ENCODE measurements at regions not wholly inside any gene's neighbourhood (a gene's known extent, or its start where the extent isn't known, plus 50 kb on each side); places are given as distances from the start of the nearest gene placed in this dataset.
"Not testable (repeated sequence)": the region's sequence is repeated elsewhere in the genome, so short reads cannot be mapped to it uniquely, and the experiment has no call there.

GRCh38 chrY:7687086-7687485 lies 775.5 kb upstream of the AMELY start:
- intact Hi-C loops (cut with DNase I) = no loop called here
- DNase-seq = no peak

DNA sequence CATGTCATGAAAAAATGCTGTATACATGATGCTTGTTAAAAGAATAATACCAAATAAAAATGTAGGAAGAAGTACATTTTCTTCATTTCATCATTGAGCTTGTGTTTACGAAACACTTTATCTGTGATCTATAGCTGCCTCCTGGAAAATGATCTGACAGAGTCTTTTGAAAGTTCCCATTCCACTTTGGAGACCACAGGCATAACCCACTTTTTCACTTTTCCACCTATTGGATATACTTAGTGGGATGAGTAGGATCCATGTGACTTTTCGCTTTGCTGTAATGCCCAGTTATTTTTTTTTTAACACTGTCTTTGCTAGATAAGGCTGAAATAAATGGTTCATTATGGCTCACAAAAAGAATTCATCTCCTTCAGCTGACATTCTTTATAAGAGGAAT lies 773.0 kb upstream of the AMELY start:
- no peak for DNase-seq
- intact Hi-C loops (cut with DNase I) = no loop called here

GRCh38 chrY:7682386-7682785 lies 770.8 kb upstream of the AMELY start:
- no peak for DNase-seq
- intact Hi-C loops (cut with DNase I) = no loop called here

GRCh38 chrY:7681426-7681825 lies 769.9 kb upstream of the AMELY start:
- intact Hi-C loops (cut with DNase I) = no loop called here
- no peak for DNase-seq

DNA sequence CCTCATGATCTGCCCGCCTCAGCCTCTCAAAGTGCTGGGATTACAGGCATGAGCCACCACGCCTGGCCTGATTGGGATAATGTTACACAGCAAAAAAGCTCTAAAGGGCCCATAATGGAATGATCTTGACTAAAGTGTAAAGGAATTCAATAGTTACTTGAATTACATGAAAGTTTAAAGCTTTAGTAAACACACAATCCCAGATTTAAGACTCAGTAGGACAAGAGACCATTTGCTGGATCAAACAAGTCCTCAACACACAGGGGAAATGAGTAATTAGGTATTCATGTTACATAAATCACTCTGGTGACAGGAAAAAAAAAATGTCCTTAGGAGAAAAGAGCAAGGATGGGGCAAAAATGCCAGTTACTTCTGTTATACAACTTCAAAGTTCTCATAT lies 762.9 kb upstream of the AMELY start:
- intact Hi-C loops (cut with DNase I) = no loop called here
- DNase-seq = no peak

DNA sequence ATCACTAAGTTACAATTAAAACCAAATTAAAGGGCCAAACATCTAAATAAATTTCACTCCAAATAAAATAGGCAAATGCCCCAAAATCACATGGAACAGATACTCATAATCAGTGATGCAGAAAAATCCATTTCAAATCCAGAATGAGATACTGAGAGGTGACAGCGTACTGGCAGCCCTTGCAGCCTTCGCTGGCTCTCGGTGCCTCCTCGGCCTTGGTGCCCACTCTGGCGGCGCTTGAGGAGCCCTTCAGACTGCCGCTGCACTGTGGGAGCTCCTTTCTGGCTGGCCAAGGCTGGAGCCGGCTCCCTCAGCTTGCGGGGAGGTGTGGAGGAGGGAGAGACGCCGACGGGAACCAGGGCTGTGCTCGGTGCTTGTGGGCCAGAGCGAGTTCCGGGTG lies 761.2 kb upstream of the AMELY start:
- intact Hi-C loops (cut with DNase I) = no loop called here
- DNase-seq = no peak

- DNase-seq = no peak
- intact Hi-C loops (cut with DNase I) = no loop called here
These were observed 751.7 kb upstream of the AMELY start for GRCh38 chrY:7663261-7663660.

DNA sequence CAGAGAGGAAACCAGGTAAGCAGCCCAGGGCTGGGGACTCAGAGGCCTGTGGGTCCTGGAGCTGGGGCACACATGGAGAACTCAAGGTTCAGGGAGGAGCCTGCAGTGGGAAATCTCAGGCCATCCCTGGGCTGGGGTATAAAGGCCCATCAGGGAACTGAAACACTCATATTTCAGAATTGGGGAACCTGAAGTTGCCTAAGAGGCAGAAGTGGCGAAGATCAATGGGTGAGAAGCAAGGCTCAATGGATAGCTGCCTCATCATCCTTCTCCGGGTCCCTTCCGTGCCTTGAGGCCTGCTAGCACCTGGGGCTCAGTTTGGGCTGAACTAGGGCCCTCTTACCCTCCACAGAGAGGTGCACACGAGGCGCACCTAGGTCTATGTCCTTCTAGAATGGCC lies 747.5 kb upstream of the AMELY start:
- intact Hi-C loops (cut with DNase I) = no loop called here
- no peak for DNase-seq

DNA sequence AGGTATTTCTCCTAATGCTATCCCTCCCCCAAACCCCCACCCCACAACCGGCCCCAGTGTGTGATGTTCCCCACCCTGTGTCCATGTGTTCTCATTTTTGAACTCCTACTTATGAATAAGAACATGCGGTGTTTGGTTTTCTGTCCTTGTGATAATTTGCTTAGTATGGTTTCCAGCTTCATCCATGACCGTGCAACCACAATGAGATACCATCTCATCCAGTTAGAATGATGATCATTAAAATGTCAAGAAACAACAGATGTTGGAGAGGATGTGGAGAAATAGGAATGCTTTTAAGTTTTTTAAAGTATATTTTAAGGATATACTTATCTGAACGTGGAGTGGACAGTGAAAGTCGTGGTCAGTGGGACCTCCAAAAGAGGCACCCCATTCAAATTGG lies 745.0 kb upstream of the AMELY start:
- intact Hi-C loops (cut with DNase I) = no loop called here
- DNase-seq = no peak

DNA sequence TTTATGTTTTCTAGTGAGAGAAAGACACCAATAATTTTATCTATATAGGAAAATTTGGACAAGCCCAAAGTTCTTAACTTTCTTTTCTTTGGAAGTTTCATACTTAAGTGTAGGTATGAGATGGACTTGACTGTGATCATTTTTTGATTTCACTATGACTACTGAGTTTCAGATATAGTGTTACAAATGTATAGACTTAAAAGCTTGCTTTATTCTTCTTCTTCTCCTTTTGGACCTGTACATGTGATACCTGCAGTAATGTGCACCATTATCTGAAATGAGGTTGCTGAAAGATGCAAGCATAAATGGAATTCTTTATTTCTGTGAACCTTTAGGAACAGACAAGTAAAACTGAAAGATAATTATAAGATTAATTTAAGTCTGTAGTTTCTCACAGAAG lies 743.4 kb upstream of the AMELY start:
- DNase-seq = no peak
- intact Hi-C loops (cut with DNase I) = no loop called here

GRCh38 chrY:7649866-7650265 lies 738.3 kb upstream of the AMELY start:
- intact Hi-C loops (cut with DNase I); DNase-seq: not testable (repeated sequence)
